ENCODE measurements at regions not wholly inside any gene's neighbourhood (a gene's known extent, or its start where the extent isn't known, plus 50 kb on each side); places are given as distances from the start of the nearest gene placed in this dataset.

DNA sequence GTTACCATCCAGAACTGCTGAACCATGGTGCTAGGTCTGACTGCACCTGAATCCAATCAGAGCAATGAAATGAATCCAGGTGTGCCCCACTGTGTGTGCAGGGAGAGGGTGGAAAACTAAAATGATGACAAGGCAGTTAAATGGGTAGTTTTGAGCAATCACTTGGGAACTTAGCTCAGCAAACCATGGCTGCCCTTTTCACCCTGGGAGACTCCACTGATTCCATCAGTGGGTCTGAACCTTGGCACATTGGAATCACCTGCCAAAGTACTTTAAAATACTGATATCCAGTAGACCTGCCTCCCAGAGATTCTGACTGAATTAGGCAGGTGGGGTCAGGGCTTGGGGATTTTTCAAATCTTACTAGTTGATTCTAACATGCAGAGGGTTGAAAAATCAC is 59.8 kb upstream of the USP3 start:
- TF ChIP-seq, protein P1, sequence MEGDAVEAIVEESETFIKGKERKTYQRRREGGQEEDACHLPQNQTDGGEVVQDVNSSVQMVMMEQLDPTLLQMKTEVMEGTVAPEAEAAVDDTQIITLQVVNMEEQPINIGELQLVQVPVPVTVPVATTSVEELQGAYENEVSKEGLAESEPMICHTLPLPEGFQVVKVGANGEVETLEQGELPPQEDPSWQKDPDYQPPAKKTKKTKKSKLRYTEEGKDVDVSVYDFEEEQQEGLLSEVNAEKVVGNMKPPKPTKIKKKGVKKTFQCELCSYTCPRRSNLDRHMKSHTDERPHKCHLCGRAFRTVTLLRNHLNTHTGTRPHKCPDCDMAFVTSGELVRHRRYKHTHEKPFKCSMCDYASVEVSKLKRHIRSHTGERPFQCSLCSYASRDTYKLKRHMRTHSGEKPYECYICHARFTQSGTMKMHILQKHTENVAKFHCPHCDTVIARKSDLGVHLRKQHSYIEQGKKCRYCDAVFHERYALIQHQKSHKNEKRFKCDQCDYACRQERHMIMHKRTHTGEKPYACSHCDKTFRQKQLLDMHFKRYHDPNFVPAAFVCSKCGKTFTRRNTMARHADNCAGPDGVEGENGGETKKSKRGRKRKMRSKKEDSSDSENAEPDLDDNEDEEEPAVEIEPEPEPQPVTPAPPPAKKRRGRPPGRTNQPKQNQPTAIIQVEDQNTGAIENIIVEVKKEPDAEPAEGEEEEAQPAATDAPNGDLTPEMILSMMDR (IDR thresholded peaks at IDR 0.05) = no peak
- no peak for TF ChIP-seq POLR2A (IDR thresholded peaks at IDR 0.05)
- TF ChIP-seq EP300 (IDR thresholded peaks at IDR 0.05; ENCODE audit: low read depth) = no peak
- TF ChIP-seq POLR2AphosphoS5 (IDR thresholded peaks at IDR 0.05) = no peak
